ENCODE measurements at regions not wholly inside any gene's neighbourhood (a gene's known extent, or its start where the extent isn't known, plus 50 kb on each side); places are given as distances from the start of the nearest gene placed in this dataset.

DNA sequence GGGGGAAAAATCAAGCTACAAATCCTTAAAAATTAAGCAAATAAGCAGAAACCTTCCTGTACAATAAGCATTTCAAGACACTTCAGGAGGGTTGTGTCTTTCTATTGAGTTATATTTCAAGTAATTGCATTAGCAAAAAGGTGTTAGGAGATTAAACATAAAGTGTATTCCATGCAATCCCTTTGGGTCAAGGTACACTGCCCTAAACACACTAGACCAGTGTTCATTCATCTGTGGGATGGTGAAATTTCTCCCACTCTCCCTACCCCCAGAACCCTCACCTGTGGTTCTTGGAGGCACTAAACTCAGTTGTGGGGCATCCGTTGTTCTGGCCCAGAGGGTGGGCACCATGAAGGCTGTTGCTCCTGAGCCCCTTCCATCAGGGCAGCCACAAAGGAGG lies 205.1 kb upstream of the SGK1 start:
- no peak overlapping the region for H3K4me3 ChIP-seq
- TF ChIP-seq, protein P1, sequence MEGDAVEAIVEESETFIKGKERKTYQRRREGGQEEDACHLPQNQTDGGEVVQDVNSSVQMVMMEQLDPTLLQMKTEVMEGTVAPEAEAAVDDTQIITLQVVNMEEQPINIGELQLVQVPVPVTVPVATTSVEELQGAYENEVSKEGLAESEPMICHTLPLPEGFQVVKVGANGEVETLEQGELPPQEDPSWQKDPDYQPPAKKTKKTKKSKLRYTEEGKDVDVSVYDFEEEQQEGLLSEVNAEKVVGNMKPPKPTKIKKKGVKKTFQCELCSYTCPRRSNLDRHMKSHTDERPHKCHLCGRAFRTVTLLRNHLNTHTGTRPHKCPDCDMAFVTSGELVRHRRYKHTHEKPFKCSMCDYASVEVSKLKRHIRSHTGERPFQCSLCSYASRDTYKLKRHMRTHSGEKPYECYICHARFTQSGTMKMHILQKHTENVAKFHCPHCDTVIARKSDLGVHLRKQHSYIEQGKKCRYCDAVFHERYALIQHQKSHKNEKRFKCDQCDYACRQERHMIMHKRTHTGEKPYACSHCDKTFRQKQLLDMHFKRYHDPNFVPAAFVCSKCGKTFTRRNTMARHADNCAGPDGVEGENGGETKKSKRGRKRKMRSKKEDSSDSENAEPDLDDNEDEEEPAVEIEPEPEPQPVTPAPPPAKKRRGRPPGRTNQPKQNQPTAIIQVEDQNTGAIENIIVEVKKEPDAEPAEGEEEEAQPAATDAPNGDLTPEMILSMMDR (conservative IDR thresholded peaks at IDR 0.05), result no peak
- no peak for TF ChIP-seq EZH2 (IDR thresholded peaks at IDR 0.05; ENCODE audit: low read depth)
- no TSS peak for BruUV-seq (replicated peaks)
- H3K27me3 ChIP-seq (ENCODE audit: insufficient read depth, low read depth), result no peaks in the 10 kb centered on the region
- DNase-seq, result no peak
- H3F3A ChIP-seq (ENCODE audit: insufficient read depth, low read depth), result no peaks in the 10 kb centered on the region
- H3K79me2 ChIP-seq (ENCODE audit: low read depth), result no peaks in the 10 kb centered on the region
- H3K36me3 ChIP-seq (ENCODE audit: low read depth), result no peaks in the 10 kb centered on the region
- ChIA-PET POLR2A (ENCODE audit: unreplicated experiment) (no interaction called here), CTCF (no interaction called here)
- H3K4me1 ChIP-seq (replicated peaks; ENCODE audit: insufficient read depth), result no peaks in the 10 kb centered on the region
- H3K27ac ChIP-seq, result no peak overlapping the region
- H3K4me2 ChIP-seq, result no peak overlapping the region
- H3K9me3 ChIP-seq (ENCODE audit: insufficient read depth, low read depth), result no peaks in the 10 kb centered on the region
- intact Hi-C loops (cut with micrococcal nuclease; ENCODE audit: unreplicated experiment), result no loop called here
- H2AFZ ChIP-seq, result no peak overlapping the region
- no peaks in the 10 kb centered on the region for H4K20me1 ChIP-seq (ENCODE audit: insufficient read depth)
- no peaks in the 10 kb centered on the region for H3K9me2 ChIP-seq (ENCODE audit: insufficient read depth)

DNA sequence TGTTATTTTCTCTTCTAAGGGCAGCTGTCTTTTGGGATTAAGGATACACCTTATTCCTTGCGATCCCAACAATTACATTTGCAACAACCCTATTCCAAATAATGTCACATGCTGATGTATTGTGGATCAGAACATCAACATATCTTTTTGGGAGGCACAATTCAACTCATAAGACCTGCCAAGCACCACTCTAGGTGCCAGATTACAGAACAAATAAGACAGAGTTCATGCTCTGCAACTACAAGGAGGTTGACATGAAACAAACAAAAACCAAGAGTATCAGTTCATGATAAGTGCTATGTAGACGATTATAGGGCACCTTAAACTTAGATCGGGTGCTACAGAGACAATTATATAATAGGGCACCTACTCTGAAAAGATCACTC lies 203.2 kb upstream of the SGK1 start:
- H3K9me2 ChIP-seq (ENCODE audit: insufficient read depth), result no peaks in the 10 kb centered on the region
- BruUV-seq (replicated peaks), result no TSS peak
- DNase-seq, result no peak
- no peaks in the 10 kb centered on the region for H3K9me3 ChIP-seq (ENCODE audit: insufficient read depth, low read depth)
- no peaks in the 10 kb centered on the region for H3K79me2 ChIP-seq (ENCODE audit: low read depth)
- no peak overlapping the region for H3K4me2 ChIP-seq
- H4K20me1 ChIP-seq (ENCODE audit: insufficient read depth), result no peaks in the 10 kb centered on the region
- no peak overlapping the region for H3K4me3 ChIP-seq
- CTCF ChIA-PET, result no interaction called here
- no peaks in the 10 kb centered on the region for H3K36me3 ChIP-seq (ENCODE audit: low read depth)
- POLR2A ChIA-PET (ENCODE audit: unreplicated experiment), result no interaction called here
- TF ChIP-seq EZH2 (IDR thresholded peaks at IDR 0.05; ENCODE audit: low read depth), result no peak
- TF ChIP-seq, protein P1 (conservative IDR thresholded peaks at IDR 0.05), result no peak
- H2AFZ ChIP-seq, result no peak overlapping the region
- H3K27me3 ChIP-seq (ENCODE audit: insufficient read depth, low read depth), result no peaks in the 10 kb centered on the region
- no peak overlapping the region for H3K27ac ChIP-seq
- H3F3A ChIP-seq (ENCODE audit: insufficient read depth, low read depth), result no peaks in the 10 kb centered on the region
- intact Hi-C loops (cut with micrococcal nuclease; ENCODE audit: unreplicated experiment), result no loop called here
- H3K4me1 ChIP-seq (replicated peaks; ENCODE audit: insufficient read depth), result no peaks in the 10 kb centered on the region

DNA sequence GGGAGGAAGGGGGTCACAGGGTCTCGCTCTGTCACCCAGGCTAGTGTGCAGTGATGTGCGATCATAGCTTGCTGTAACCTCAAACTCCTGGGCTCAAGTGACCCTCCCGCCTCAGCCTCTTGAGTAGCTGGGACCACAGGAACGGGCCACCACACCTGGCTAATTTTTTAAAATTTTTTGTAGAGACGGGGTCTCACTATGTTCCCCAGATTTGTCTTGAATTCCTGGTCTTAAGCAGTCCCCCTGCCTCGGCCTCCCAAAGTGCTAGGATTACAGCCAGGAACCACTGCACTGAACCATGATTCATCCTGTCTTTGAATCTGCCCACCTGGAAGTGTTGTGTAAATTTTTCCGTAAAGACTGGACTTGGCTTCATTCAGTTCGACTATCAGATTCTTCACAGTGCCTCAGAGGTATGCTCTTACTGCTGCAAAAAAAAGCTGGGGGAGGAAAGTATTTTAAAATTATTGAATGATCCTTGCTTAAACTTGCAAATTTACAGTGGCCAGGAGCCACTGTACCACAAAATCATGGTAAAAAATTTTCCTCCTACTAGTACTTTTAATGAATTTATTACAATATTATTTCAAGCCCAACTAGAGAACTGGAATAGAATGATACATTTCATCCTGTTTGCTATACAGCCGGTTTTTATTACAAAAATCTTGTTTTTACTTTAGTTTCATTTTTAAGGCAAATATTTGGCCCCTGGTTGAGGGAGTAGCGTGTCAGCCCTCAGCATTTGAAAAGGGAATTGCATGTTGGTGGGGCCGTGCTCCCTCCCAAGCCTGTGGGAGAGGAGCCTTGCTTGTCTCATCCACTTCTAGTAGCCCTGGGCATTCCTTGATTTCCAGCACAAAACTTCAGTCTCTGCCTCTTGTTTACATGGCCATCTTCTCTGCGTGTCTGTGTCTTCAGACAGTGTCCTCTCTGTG lies 202.5 kb upstream of the SGK1 start:
- Histone ChIP-seq H3K9me2 (ENCODE audit: insufficient read depth) (no peaks in the 10 kb centered on the region), H3K79me2 (ENCODE audit: low read depth) (no peaks in the 10 kb centered on the region), H3K36me3 (ENCODE audit: low read depth) (no peaks in the 10 kb centered on the region), H3F3A (ENCODE audit: insufficient read depth, low read depth) (no peaks in the 10 kb centered on the region), H3K9me3 (ENCODE audit: insufficient read depth, low read depth) (no peaks in the 10 kb centered on the region), H3K4me3 (no peak overlapping the region), H4K20me1 (ENCODE audit: insufficient read depth) (no peaks in the 10 kb centered on the region), H3K27me3 (ENCODE audit: insufficient read depth, low read depth) (no peaks in the 10 kb centered on the region), H3K27ac (no peak overlapping the region), H3K4me1 (replicated peaks; ENCODE audit: insufficient read depth) (no peaks in the 10 kb centered on the region), H2AFZ (no peak overlapping the region), H3K4me2 (no peak overlapping the region)
- BruUV-seq (replicated peaks), result no TSS peak
- POLR2A ChIA-PET (ENCODE audit: unreplicated experiment), result interaction anchor here (0.6 kb wide), 2 partner anchors 10 to 388 kb away, joined by 5 to 6 read pairs; no protein-coding TSS in a partner anchor
- DNase-seq, result no peak
- TF ChIP-seq EZH2 (IDR thresholded peaks at IDR 0.05; ENCODE audit: low read depth), result no peak
- TF ChIP-seq, protein P1 (conservative IDR thresholded peaks at IDR 0.05), result no peak
- CTCF ChIA-PET, result interaction anchor here (0.7 kb wide), 1 partner anchor 121 kb away, joined by 6 read pairs; no protein-coding TSS in a partner anchor
- intact Hi-C loops (cut with micrococcal nuclease; ENCODE audit: unreplicated experiment), result no loop called here
